Chondrocyte (in vitro differentiated cells): ENCODE measurements at regions not wholly inside any gene's neighbourhood (a gene's known extent, or its start where the extent isn't known, plus 50 kb on each side); places are given as distances from the start of the nearest gene placed in this dataset.
"Not testable (repeated sequence)": the region's sequence is repeated elsewhere in the genome, so short reads cannot be mapped to it uniquely, and the experiment has no call there.

Experiments
- DNase-seq: peaks from one replicate; pipeline ENCODE4 v3.0.0; 2021; ENCODE audit warnings: mixed read lengths, low spot score
- H3K27ac Mint-ChIP-seq: one replicate; pipeline ENCODE4 v1.8.0; 2021; ENCODE audit warnings: mild to moderate bottlenecking, moderate library complexity, mixed read lengths; ENCODE audit not compliant: unreplicated experiment
- H3K27me3 Mint-ChIP-seq: 2 replicates; pipeline ENCODE4 v1.8.0; 2021; ENCODE audit warnings: low read depth, mixed read lengths
- H3K36me3 Mint-ChIP-seq: 2 replicates; pipeline ENCODE4 v1.8.0; 2021; ENCODE audit warnings: low read depth, mixed read lengths
- H3K4me1 Mint-ChIP-seq: 2 replicates; pipeline ENCODE4 v1.8.0; 2021; ENCODE audit warnings: low read depth, mild to moderate bottlenecking, mixed read lengths
- H3K4me3 Mint-ChIP-seq: one replicate; pipeline ENCODE4 v1.8.0; 2021; ENCODE audit warnings: mild to moderate bottlenecking, moderate library complexity, mixed read lengths; ENCODE audit not compliant: unreplicated experiment
- H3K9me3 Mint-ChIP-seq: 2 replicates; pipeline ENCODE4 v1.8.0; 2021; ENCODE audit warnings: low read depth, mixed read lengths
- TF ChIP-seq, protein P1 (sequence below): fragments of 200-600 bp; sonication (generic); IDR thresholded peaks from 2 replicates; pipeline ENCODE4 v1.5.0; 2021; ENCODE audit warnings: antibody characterized with exemption, mild to moderate bottlenecking, moderate library complexity

GRCh38 chr15:79609506-79609905 is 177.4 kb downstream of the MINAR1 start:
- peaks cover 15% of the 10 kb centered on the region for H3K27me3 Mint-ChIP-seq
- no peaks in the 10 kb centered on the region for H3K36me3 Mint-ChIP-seq
- H3K9me3 Mint-ChIP-seq, result no peaks in the 10 kb centered on the region
- no peak overlapping the region for H3K27ac Mint-ChIP-seq
- no peak overlapping the region for H3K4me3 Mint-ChIP-seq
- DNase-seq, result no peak
- H3K4me1 Mint-ChIP-seq, result no peaks in the 10 kb centered on the region
- TF ChIP-seq, protein P1, sequence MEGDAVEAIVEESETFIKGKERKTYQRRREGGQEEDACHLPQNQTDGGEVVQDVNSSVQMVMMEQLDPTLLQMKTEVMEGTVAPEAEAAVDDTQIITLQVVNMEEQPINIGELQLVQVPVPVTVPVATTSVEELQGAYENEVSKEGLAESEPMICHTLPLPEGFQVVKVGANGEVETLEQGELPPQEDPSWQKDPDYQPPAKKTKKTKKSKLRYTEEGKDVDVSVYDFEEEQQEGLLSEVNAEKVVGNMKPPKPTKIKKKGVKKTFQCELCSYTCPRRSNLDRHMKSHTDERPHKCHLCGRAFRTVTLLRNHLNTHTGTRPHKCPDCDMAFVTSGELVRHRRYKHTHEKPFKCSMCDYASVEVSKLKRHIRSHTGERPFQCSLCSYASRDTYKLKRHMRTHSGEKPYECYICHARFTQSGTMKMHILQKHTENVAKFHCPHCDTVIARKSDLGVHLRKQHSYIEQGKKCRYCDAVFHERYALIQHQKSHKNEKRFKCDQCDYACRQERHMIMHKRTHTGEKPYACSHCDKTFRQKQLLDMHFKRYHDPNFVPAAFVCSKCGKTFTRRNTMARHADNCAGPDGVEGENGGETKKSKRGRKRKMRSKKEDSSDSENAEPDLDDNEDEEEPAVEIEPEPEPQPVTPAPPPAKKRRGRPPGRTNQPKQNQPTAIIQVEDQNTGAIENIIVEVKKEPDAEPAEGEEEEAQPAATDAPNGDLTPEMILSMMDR, result no peak

DNA sequence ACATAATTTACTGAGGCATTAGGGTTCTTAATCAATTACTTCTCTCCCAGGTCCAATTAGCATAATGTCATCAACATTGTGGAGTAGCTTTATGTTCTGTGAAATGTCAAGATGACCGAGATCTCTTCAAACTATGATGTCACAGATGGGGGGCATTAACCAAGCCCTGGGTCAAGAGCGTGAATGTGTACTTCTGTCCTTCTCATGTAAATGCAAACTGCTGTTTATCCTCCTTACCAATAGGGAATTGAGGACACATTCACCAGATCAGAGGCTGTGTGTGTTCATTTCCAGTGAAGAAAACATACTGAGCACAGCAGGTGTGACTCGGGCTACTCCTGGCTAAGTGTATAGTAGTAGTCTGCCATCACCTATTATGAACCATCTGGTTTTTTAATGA is 177.9 kb downstream of the MINAR1 start:
- Mint-ChIP-seq H3K4me3 (no peak overlapping the region), H3K27ac (no peak overlapping the region), H3K9me3 (no peaks in the 10 kb centered on the region), H3K36me3 (no peaks in the 10 kb centered on the region), H3K27me3 (peaks cover 10% of the 10 kb centered on the region), H3K4me1 (no peaks in the 10 kb centered on the region)
- DNase-seq, result no peak
- TF ChIP-seq, protein P1, result no peak

DNA sequence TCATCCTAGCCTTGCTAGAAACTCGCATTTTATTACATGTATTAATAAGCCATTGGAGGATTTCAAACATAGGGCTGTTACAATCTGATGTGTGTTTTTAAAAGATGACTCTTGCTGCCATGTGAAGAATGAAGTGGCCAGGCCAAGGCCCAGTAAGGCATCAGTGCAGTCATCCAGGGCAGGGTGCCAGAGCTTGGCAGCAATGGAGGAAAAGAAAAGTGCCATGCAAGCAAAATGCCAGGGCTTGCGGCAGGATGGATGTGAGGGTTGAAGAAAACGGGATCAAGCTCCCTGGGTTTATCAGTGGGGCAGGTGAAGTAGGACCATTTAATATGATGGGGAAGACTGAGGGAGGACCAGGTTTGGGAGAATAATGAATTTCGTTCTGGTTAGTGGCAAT is 183.6 kb downstream of the MINAR1 start:
- Mint-ChIP-seq H3K27ac (no peak overlapping the region), H3K9me3 (no peaks in the 10 kb centered on the region), H3K36me3 (peaks cover 1% of the 10 kb centered on the region), H3K4me3 (no peak overlapping the region), H3K4me1 (no peaks in the 10 kb centered on the region), H3K27me3 (peaks cover 15% of the 10 kb centered on the region)
- TF ChIP-seq, protein P1, result no peak
- DNase-seq, result no peak

- Mint-ChIP-seq H3K4me1 (no peaks in the 10 kb centered on the region), H3K9me3 (no peaks in the 10 kb centered on the region), H3K4me3 (no peak overlapping the region), H3K27ac (no peak overlapping the region), H3K36me3 (peaks cover 1% of the 10 kb centered on the region), H3K27me3 (peaks cover 19% of the 10 kb centered on the region)
- DNase-seq, result no peak
- TF ChIP-seq, protein P1, result no peak
These were observed 184.9 kb downstream of the MINAR1 start for GRCh38 chr15:79617071-79617470.

DNA sequence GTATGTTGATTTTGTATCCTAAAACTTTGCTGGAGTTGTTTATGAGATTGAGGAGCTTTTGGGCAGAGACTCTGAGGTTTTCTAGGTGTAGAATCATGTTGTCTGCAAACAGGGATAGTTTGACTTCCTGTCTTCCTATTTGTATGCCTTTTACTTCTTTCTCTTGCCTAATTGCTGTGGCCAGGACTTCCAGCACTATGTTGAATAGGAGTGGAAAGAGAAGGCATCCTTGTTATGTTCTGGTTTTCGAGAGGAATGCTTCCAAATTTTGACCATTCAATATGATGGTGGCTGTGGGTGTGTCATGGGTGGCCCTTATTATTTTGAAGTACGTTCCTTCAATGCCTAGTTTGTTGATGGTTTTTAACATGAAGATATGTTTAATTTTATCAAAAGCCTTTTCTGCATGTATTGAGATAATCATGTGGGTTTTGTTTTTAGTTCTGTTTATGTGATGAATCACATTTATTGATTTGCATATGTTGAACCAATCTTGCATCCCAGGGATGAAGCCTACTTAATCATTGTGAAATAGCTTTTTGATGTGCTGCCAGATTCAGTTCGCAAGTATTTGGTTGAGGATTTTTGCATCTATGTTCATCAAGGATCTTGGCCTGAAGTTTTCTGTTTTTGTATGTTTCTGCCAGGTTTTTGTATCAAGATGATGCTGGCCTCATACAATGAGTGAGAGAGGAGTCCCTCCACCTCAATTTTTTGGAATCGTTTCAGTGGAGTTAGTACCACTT is 188.1 kb downstream of the MINAR1 start:
- TF ChIP-seq, protein P1, result no peak
- Mint-ChIP-seq H3K36me3 (peaks cover 2% of the 10 kb centered on the region), H3K4me3 (no peak overlapping the region), H3K4me1 (no peaks in the 10 kb centered on the region), H3K9me3 (no peaks in the 10 kb centered on the region), H3K27me3 (peaks cover 35% of the 10 kb centered on the region), H3K27ac (no peak overlapping the region)
- DNase-seq, result no peak

DNA sequence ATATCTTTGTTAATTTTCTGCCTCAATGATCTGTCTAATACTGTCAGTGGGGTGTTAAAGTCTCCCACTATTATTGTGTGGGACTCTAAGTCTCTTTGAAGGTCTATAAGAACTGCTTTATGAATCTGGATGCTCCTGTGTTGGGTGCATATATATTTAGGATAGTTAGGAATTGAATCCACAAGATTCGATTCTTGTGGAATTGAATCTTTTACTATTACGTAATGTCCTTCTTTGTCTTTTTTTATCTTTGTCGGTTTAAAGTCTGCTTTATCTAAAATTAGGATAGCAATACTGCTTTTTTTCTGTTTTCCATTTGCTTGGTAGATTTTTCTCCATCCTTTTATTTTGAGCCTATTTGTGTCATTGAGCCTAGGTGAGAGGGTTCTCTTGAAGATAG is 189.7 kb downstream of the MINAR1 start:
- H3K27me3 Mint-ChIP-seq, result peaks cover 41% of the 10 kb centered on the region
- not testable (repeated sequence) for DNase-seq, H3K9me3 Mint-ChIP-seq, H3K27ac Mint-ChIP-seq, H3K4me1 Mint-ChIP-seq, H3K36me3 Mint-ChIP-seq, H3K4me3 Mint-ChIP-seq
